Vagina (tissue), 2 donors: ENCODE measurements at regions not wholly inside any gene's neighbourhood (a gene's known extent, or its start where the extent isn't known, plus 50 kb on each side); places are given as distances from the start of the nearest gene placed in this dataset.

Experiments used
- DNase-seq, 2 donors: peaks; one replicate each; pipeline ENCODE4 v3.0.0-alpha.2; 2017; ENCODE audit errors: extremely low spot score in 2 of 2
- H3K27ac ChIP-seq: fragments of 200-600 bp; sonication (generic); one replicate; pipeline ENCODE4 v1.5.1; 2019
- H3K27me3 ChIP-seq: fragments of 200-600 bp; sonication (generic); one replicate; pipeline ENCODE4 v1.5.1; 2019
- H3K36me3 ChIP-seq, 2 donors: fragments of 200-600 bp; sonication (generic); one replicate each; pipeline ENCODE4 v1.5.1; 2017 to 2019
- H3K4me1 ChIP-seq: fragments of 200-600 bp; sonication (generic); one replicate; pipeline ENCODE4 v1.5.1; 2019
- H3K4me3 ChIP-seq, 2 donors: fragments of 200-600 bp; sonication (generic); 1 replicate in 1 of 2; 2 replicates in 1 of 2; pipeline ENCODE4 v1.5.1; 2016 to 2019
- H3K9me3 ChIP-seq: fragments of 200-600 bp; sonication (generic); one replicate; pipeline ENCODE4 v1.5.1; 2019
- POLR2A ChIP-seq, 2 donors: fragments of 450-650 bp; IDR thresholded peaks; one replicate each; pipeline ENCODE4 v1.6.1; 2017; ENCODE audit warnings: antibody characterized with exemption in 2 of 2, mild to moderate bottlenecking in 2 of 2, moderate library complexity in 2 of 2
- POLR2AphosphoS5 ChIP-seq, 2 donors: sonication (generic); formaldehyde crosslinking; IDR thresholded peaks; one replicate each; pipeline ENCODE4 v1.9.0; 2017; ENCODE audit warnings: antibody characterized with exemption in 2 of 2, mild to moderate bottlenecking in 2 of 2, low read depth in 1 of 2; ENCODE audit not compliant: insufficient read depth in 1 of 2
- intact Hi-C: fragments of 100-400 bp; cut with DNase I; formaldehyde crosslinking; loops from one replicate; pipeline ENCODE4 v1.15.1; 2023
- TF ChIP-seq, protein P1 (sequence below), 3 experiments: fragments of 450-650 bp in 2 of 3; fragments of 200-600 bp in 1 of 3; sonication (generic) in 1 of 3; IDR thresholded peaks; one replicate each; pipeline ENCODE4 v1.5.1; 2017 to 2019; ENCODE audit warnings: antibody characterized with exemption in 3 of 3, mild to moderate bottlenecking in 2 of 3, moderate library complexity in 2 of 3

- no peaks in the 10 kb centered on the region for H3K36me3 ChIP-seq
- TF ChIP-seq POLR2A (IDR thresholded peaks at IDR 0.05) (no peak), POLR2AphosphoS5 (IDR thresholded peaks at IDR 0.05; ENCODE audit: insufficient read depth in 1 of 2, low read depth in 1 of 2) (no peak)
- TF ChIP-seq, protein P1, sequence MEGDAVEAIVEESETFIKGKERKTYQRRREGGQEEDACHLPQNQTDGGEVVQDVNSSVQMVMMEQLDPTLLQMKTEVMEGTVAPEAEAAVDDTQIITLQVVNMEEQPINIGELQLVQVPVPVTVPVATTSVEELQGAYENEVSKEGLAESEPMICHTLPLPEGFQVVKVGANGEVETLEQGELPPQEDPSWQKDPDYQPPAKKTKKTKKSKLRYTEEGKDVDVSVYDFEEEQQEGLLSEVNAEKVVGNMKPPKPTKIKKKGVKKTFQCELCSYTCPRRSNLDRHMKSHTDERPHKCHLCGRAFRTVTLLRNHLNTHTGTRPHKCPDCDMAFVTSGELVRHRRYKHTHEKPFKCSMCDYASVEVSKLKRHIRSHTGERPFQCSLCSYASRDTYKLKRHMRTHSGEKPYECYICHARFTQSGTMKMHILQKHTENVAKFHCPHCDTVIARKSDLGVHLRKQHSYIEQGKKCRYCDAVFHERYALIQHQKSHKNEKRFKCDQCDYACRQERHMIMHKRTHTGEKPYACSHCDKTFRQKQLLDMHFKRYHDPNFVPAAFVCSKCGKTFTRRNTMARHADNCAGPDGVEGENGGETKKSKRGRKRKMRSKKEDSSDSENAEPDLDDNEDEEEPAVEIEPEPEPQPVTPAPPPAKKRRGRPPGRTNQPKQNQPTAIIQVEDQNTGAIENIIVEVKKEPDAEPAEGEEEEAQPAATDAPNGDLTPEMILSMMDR (IDR thresholded peaks at IDR 0.05), result no peak
- no peaks in the 10 kb centered on the region for H3K27me3 ChIP-seq
- DNase-seq, result no peak
- no peak overlapping the region for H3K4me3 ChIP-seq
- H3K4me1 ChIP-seq, result no peaks in the 10 kb centered on the region
- intact Hi-C loops, result no loop called here
- no peaks in the 10 kb centered on the region for H3K9me3 ChIP-seq
- no peak overlapping the region for H3K27ac ChIP-seq
Observed at GRCh38 chr10:130748409-130749057, 563.0 kb downstream of the TCERG1L start.

- TF ChIP-seq, protein P1 (IDR thresholded peaks at IDR 0.05), result no peak
- TF ChIP-seq POLR2AphosphoS5 (IDR thresholded peaks at IDR 0.05; ENCODE audit: insufficient read depth in 1 of 2, low read depth in 1 of 2), result no peak
- TF ChIP-seq POLR2A (IDR thresholded peaks at IDR 0.05), result no peak
- no peaks in the 10 kb centered on the region for H3K9me3 ChIP-seq
- H3K4me3 ChIP-seq, result no peak overlapping the region
- intact Hi-C loops, result no loop called here
- no peak for DNase-seq
- H3K27me3 ChIP-seq, result no peaks in the 10 kb centered on the region
- H3K27ac ChIP-seq, result no peak overlapping the region
- no peaks in the 10 kb centered on the region for H3K36me3 ChIP-seq
- H3K4me1 ChIP-seq, result no peaks in the 10 kb centered on the region
Observed at GRCh38 chr10:130749911-130750310, 561.6 kb downstream of the TCERG1L start.

DNA sequence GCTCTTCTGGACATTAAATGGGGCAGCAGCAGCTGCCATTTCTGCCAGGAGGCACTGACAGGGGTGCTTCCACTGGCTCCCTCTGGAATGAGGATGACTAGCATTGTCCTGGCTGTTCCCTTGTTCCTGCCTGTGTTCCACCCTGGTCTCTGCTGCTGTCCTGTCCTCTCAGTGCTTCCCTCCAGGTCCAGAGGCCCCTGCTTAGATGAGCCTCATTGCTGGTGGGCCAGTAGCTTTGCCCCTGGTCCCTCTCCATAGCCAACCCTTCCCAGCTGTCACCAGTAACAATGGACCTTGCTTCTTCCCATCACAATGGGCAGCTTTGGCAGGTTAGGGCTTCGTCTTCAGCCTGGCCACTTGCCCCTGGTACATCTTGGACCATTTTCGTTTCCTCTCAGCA lies 561.1 kb downstream of the TCERG1L start:
- TF ChIP-seq, protein P1 (IDR thresholded peaks at IDR 0.05), result no peak
- TF ChIP-seq POLR2A (IDR thresholded peaks at IDR 0.05), result no peak
- TF ChIP-seq POLR2AphosphoS5 (IDR thresholded peaks at IDR 0.05; ENCODE audit: insufficient read depth in 1 of 2, low read depth in 1 of 2), result no peak
- Histone ChIP-seq H3K27ac (no peak overlapping the region), H3K9me3 (no peaks in the 10 kb centered on the region), H3K27me3 (no peaks in the 10 kb centered on the region), H3K36me3 (no peaks in the 10 kb centered on the region), H3K4me1 (no peaks in the 10 kb centered on the region), H3K4me3 (no peak overlapping the region)
- intact Hi-C loops, result no loop called here
- no peak for DNase-seq

GRCh38 chr10:130751106-130751840 lies 560.2 kb downstream of the TCERG1L start:
- no peaks in the 10 kb centered on the region for H3K27me3 ChIP-seq

More at GRCh38 chr10:130751106-130751840, 560.2 kb downstream of the TCERG1L start:
- TF ChIP-seq POLR2AphosphoS5 (IDR thresholded peaks at IDR 0.05; ENCODE audit: insufficient read depth in 1 of 2, low read depth in 1 of 2), result no peak
- no peak for TF ChIP-seq POLR2A (IDR thresholded peaks at IDR 0.05)
- TF ChIP-seq, protein P1 (IDR thresholded peaks at IDR 0.05), result no peak
- Histone ChIP-seq H3K36me3 (no peaks in the 10 kb centered on the region), H3K4me1 (no peaks in the 10 kb centered on the region), H3K9me3 (no peaks in the 10 kb centered on the region), H3K27ac (no peak overlapping the region), H3K4me3 (no peak overlapping the region)
- no peak for DNase-seq
- intact Hi-C loops, result no loop called here
